HepG2 (cell line): ENCODE measurements at regions not wholly inside any gene's neighbourhood (a gene's known extent, or its start where the extent isn't known, plus 50 kb on each side); places are given as distances from the start of the nearest gene placed in this dataset.
A peak's percentile ranks its signal among the peaks of the same experiment; 100 is the strongest.

Source experiments
- ATAC-seq: fragments of 200-7000 bp; cut with Tn5 transposase; 3 replicates; pipeline ENCODE4 v1.9.1; 2020; ENCODE audit warnings: mild to moderate bottlenecking, moderate library complexity
- BruUV-seq: library from RNA; stranded (reverse); fragments of 400-500 nt; replicated peaks from 2 replicates; lab custom pipeline; 2021; lab: Mats Ljungman, UMichigan
- CTCF ChIA-PET: fragments of 300-600 bp; formaldehyde crosslinking; extraction: SDS; loops from one replicate; lab custom pipeline; 2021; ENCODE audit warnings: low total read pairs, inconsistent platforms, low intra/inter-chr PET ratio; lab: Yijun Ruan, JAX
- POLR2A ChIA-PET: fragments of 350-600 bp; sonication (Branson Sonifier 250); formaldehyde crosslinking; loops from one replicate; lab custom pipeline; 2020; ENCODE audit warnings: antibody characterized with exemption, inconsistent platforms; lab: Yijun Ruan, JAX
- DNase-seq: peaks from one replicate; pipeline ENCODE4 v3.0.0-alpha.2; 2015; ENCODE audit warnings: low spot score
- FAIRE-seq: peaks from 3 replicates; lab custom pipeline; 2011; peaks lifted over from hg19 to GRCh38; lab: Jason Lieb, UNC
- H2AFZ ChIP-seq: one replicate; pipeline ENCODE4 v1.6.1; 2011; ENCODE audit warnings: low read length, inconsistent platforms
- H3K27ac ChIP-seq: fragments of 300-600 bp; 3 replicates; pipeline ENCODE4 v1.8.0; 2011; ENCODE audit warnings: mixed run types, mild to moderate bottlenecking, mixed read lengths, low read length, inconsistent platforms; ENCODE audit not compliant: insufficient read depth; ENCODE audit errors: extremely low read length
- H3K27me3 ChIP-seq, 2 experiments: fragments of 200-600 bp in 1 of 2; 2 replicates in 1 of 2; 3 replicates in 1 of 2; pipeline versions ENCODE4 v1.6.0 to v1.8.0; 2011; ENCODE audit warnings: low read length in 2 of 2, mild to moderate bottlenecking in 2 of 2, moderate library complexity in 2 of 2, inconsistent platforms in 1 of 2; ENCODE audit not compliant: insufficient read depth in 2 of 2, control insufficient read depth in 1 of 2
- H3K36me3 ChIP-seq, 2 experiments: fragments of 200-600 bp in 1 of 2; replicated peaks in 1 of 2; 2 replicates in 1 of 2; 3 replicates in 1 of 2; pipeline versions ENCODE4 v1.5.1 to v1.8.0; 2011; ENCODE audit warnings: low read length in 2 of 2, inconsistent platforms in 1 of 2; ENCODE audit not compliant: insufficient read depth in 2 of 2, control insufficient read depth in 1 of 2
- H3K4me1 ChIP-seq: 2 replicates; pipeline ENCODE4 v1.5.1; 2012; ENCODE audit warnings: low read length, inconsistent platforms; ENCODE audit not compliant: insufficient read depth
- H3K4me2 ChIP-seq: 2 replicates; pipeline ENCODE4 v1.6.0; 2011; ENCODE audit warnings: low read depth, low read length, inconsistent platforms
- H3K4me3 ChIP-seq, 3 experiments: fragments of 200-600 bp in 1 of 3; sonication (generic), shearing (Covaris generic) in 1 of 3; replicated peaks in 1 of 3; 2 replicates each; pipeline ENCODE4 v1.5.1; 2011 to 2016; ENCODE audit warnings: low read length in 3 of 3, inconsistent platforms in 2 of 3, low read depth in 2 of 3, mild to moderate bottlenecking in 2 of 3, control low read depth in 1 of 3, mixed read lengths in 1 of 3; ENCODE audit not compliant: insufficient read depth in 1 of 3
- H3K79me2 ChIP-seq: one replicate; pipeline ENCODE4 v1.6.1; 2011; ENCODE audit warnings: low read length, inconsistent platforms; ENCODE audit not compliant: insufficient read depth
- H3K9ac ChIP-seq: 2 replicates; pipeline ENCODE4 v1.6.0; 2011; ENCODE audit warnings: mild to moderate bottlenecking, low read depth, low read length, inconsistent platforms; ENCODE audit not compliant: insufficient read depth
- H3K9me3 ChIP-seq: 2 replicates; pipeline ENCODE4 v1.5.1; 2012; ENCODE audit warnings: mild to moderate bottlenecking, low read length
- H4K20me1 ChIP-seq: 2 replicates; pipeline ENCODE4 v1.6.0; 2011; ENCODE audit warnings: inconsistent platforms, mild to moderate bottlenecking, low read length, moderate library complexity; ENCODE audit not compliant: insufficient read depth
- CBX1 ChIP-seq: IDR thresholded peaks from one replicate; pipeline ENCODE4 v1.6.1; 2016; ENCODE audit warnings: antibody characterized with exemption, low read depth
- EEA1 ChIP-seq: sonication (generic); formaldehyde crosslinking; IDR thresholded peaks from 2 replicates; pipeline ENCODE4 v1.5.1; 2020; ENCODE audit warnings: mild to moderate bottlenecking, missing genetic modification reagents, borderline replicate concordance
- FOSL2 ChIP-seq: sonication (generic); formaldehyde crosslinking; IDR thresholded peaks from 2 replicates; pipeline ENCODE4 v1.4.0; 2020; ENCODE audit warnings: missing genetic modification reagents
- ZNF230 ChIP-seq: sonication (generic); formaldehyde crosslinking; IDR thresholded peaks from 2 replicates; pipeline ENCODE4 v1.4.0; 2020; ENCODE audit warnings: mild to moderate bottlenecking, missing genetic modification reagents
- WGBS: methylation state at CpG from one replicate; pipeline ENCODE4 v1.1.6; 2017; ENCODE audit warnings: low lambda C conversion rate; 5-methylcytosine and 5-hydroxymethylcytosine counted together
- in situ Hi-C: cut with HindIII; loops from 2 replicates; pipeline ENCODE4 v1.10.0; 2017; ENCODE audit warnings: low pct_unique_long_range_greater_than_20kb; ENCODE audit not compliant: extremely low pct_ligation_motif_present
- intact Hi-C: fragments of 100-400 bp; cut with micrococcal nuclease; formaldehyde crosslinking; loops from one replicate; pipeline ENCODE4 v1.10.0; 2022; ENCODE audit not compliant: unreplicated experiment
- TF ChIP-seq, protein P1 (sequence below): sonication (generic); formaldehyde crosslinking; IDR thresholded peaks from 2 replicates; pipeline ENCODE4 v1.5.0; 2020; ENCODE audit warnings: mild to moderate bottlenecking, missing genetic modification reagents, borderline replicate concordance
- TF ChIP-seq, protein P2 (sequence below): sonication (generic); formaldehyde crosslinking; IDR thresholded peaks from 2 replicates; pipeline ENCODE4 v1.4.0; 2020; ENCODE audit warnings: mild to moderate bottlenecking, missing genetic modification reagents
- TF ChIP-seq, protein P3 (sequence below): sonication (generic); formaldehyde crosslinking; IDR thresholded peaks from 2 replicates; pipeline ENCODE4 v1.4.0; 2020; ENCODE audit warnings: missing genetic modification reagents, low read depth, mild to moderate bottlenecking, borderline replicate concordance

DNA sequence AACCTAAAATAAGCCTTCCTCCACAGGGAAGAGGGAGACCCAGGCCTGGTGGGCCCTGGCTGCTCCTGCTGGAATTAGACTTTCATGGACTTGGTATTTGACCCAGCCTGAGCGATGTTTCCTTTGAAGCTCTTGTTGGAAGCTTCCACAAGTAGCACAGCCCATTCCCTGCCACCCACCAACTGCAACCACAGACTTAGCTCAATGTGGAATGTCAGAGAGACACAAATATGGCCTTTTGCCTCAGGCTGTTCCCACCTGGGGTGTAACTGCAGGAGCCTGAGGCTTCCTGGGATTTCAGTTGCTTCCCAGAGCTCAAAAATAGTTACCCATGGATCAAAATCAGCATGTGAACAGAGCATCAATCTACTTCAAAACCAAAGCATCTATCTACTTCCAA is 70.3 kb upstream of the LHFPL2 start (continued):
- TF ChIP-seq, protein P1, sequence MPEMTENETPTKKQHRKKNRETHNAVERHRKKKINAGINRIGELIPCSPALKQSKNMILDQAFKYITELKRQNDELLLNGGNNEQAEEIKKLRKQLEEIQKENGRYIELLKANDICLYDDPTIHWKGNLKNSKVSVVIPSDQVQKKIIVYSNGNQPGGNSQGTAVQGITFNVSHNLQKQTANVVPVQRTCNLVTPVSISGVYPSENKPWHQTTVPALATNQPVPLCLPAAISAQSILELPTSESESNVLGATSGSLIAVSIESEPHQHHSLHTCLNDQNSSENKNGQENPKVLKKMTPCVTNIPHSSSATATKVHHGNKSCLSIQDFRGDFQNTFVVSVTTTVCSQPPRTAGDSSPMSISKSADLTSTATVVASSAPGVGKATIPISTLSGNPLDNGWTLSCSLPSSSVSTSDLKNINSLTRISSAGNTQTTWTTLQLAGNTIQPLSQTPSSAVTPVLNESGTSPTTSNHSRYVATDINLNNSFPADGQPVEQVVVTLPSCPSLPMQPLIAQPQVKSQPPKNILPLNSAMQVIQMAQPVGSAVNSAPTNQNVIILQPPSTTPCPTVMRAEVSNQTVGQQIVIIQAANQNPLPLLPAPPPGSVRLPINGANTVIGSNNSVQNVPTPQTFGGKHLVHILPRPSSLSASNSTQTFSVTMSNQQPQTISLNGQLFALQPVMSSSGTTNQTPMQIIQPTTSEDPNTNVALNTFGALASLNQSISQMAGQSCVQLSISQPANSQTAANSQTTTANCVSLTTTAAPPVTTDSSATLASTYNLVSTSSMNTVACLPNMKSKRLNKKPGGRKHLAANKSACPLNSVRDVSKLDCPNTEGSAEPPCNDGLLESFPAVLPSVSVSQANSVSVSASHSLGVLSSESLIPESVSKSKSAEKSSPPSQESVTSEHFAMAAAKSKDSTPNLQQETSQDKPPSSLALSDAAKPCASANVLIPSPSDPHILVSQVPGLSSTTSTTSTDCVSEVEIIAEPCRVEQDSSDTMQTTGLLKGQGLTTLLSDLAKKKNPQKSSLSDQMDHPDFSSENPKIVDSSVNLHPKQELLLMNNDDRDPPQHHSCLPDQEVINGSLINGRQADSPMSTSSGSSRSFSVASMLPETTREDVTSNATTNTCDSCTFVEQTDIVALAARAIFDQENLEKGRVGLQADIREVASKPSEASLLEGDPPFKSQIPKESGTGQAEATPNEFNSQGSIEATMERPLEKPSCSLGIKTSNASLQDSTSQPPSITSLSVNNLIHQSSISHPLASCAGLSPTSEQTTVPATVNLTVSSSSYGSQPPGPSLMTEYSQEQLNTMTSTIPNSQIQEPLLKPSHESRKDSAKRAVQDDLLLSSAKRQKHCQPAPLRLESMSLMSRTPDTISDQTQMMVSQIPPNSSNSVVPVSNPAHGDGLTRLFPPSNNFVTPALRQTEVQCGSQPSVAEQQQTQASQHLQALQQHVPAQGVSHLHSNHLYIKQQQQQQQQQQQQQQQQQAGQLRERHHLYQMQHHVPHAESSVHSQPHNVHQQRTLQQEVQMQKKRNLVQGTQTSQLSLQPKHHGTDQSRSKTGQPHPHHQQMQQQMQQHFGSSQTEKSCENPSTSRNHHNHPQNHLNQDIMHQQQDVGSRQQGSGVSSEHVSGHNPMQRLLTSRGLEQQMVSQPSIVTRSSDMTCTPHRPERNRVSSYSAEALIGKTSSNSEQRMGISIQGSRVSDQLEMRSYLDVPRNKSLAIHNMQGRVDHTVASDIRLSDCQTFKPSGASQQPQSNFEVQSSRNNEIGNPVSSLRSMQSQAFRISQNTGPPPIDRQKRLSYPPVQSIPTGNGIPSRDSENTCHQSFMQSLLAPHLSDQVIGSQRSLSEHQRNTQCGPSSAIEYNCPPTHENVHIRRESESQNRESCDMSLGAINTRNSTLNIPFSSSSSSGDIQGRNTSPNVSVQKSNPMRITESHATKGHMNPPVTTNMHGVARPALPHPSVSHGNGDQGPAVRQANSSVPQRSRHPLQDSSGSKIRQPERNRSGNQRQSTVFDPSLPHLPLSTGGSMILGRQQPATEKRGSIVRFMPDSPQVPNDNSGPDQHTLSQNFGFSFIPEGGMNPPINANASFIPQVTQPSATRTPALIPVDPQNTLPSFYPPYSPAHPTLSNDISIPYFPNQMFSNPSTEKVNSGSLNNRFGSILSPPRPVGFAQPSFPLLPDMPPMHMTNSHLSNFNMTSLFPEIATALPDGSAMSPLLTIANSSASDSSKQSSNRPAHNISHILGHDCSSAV (CRISPR knock-in tag): no peak
- no peak for TF ChIP-seq ZNF230 (CRISPR knock-in tag)

DNA sequence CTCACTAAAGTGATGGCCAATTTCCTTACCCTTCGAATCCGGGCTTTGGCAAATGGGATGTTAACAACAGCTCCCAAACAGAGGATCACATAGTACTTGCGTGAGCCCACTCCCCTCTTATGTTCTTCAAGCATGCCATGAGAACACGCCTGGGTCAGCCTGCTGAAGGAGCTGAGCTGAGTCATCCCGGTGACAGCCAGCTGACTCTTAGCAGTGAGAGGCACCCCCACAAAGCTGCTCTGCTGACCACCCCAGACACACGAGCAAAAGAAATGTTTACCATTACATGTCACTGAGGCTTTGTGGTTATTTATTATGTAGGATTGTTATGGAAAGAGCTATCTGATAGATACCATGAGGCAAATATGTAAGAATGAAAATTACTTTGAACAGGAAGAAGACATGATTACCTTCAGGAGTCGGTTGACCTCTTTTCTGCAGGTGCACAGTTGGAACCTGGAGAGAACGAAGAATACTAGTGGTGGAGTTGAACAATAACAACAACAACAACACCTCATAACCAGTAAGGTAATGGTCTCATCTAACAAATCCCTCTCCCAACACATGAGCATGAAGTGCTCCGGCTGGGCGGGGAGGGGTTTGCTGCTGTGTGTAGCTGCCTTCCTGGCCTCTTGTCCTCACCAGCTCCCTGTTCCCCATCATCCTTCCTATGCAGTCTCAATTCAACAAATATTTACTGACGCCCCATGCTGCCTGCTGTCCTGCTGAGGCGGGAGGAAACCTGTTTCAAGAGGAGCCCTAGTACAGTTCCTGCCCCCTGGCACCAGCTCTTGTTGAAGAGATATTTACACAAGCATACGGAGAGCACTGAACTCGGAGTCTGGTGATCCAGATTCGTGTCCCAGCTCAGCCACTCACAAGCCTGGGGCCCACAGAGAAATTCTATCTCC is 69.4 kb upstream of the LHFPL2 start:
- ATAC-seq (no peak; the same call in 1 of the 3 replicates), FAIRE-seq (no peak), DNase-seq (no peak)
- no peak overlapping the region for H3K9ac ChIP-seq
- CTCF ChIA-PET: no interaction called here
- 22% methylated on average over 15 of the region's 15 CpGs for WGBS
- POLR2A ChIA-PET: interaction anchor here (1.9 kb wide), 1 partner anchor 8 kb away, joined by 5 read pairs; no protein-coding TSS in a partner anchor
- no peaks in the 10 kb centered on the region for H3K79me2 ChIP-seq
- no peaks in the 10 kb centered on the region for H3K27me3 ChIP-seq
- no TSS peak for BruUV-seq
- peak; percentile 31; the same call in 1 of the 2 replicates for TF ChIP-seq FOSL2 (CRISPR knock-in tag)
- TF ChIP-seq, protein P2, sequence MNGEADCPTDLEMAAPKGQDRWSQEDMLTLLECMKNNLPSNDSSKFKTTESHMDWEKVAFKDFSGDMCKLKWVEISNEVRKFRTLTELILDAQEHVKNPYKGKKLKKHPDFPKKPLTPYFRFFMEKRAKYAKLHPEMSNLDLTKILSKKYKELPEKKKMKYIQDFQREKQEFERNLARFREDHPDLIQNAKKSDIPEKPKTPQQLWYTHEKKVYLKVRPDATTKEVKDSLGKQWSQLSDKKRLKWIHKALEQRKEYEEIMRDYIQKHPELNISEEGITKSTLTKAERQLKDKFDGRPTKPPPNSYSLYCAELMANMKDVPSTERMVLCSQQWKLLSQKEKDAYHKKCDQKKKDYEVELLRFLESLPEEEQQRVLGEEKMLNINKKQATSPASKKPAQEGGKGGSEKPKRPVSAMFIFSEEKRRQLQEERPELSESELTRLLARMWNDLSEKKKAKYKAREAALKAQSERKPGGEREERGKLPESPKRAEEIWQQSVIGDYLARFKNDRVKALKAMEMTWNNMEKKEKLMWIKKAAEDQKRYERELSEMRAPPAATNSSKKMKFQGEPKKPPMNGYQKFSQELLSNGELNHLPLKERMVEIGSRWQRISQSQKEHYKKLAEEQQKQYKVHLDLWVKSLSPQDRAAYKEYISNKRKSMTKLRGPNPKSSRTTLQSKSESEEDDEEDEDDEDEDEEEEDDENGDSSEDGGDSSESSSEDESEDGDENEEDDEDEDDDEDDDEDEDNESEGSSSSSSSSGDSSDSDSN (CRISPR knock-in tag): 0 out of 2 replicates have a peak, but pooled peaks have one; percentile 21
- TF ChIP-seq CBX1: no peak
- TF ChIP-seq, protein P3, sequence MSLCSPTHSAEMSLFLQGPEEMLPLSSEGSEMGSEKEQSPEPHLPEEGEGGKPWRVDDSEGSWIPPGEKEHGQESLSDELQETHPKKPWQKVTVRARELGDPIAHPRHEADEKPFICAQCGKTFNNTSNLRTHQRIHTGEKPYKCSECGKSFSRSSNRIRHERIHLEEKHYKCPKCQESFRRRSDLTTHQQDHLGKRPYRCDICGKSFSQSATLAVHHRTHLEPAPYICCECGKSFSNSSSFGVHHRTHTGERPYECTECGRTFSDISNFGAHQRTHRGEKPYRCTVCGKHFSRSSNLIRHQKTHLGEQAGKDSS: peak; percentile 85
- no peak for TF ChIP-seq EEA1 (CRISPR knock-in tag)
- no peak overlapping the region for H3K4me3 ChIP-seq
- H3K4me1 ChIP-seq: peaks cover 51% of the 10 kb centered on the region
- H3K27ac ChIP-seq: no peak overlapping the region
- H4K20me1 ChIP-seq: no peaks in the 10 kb centered on the region
- H3K9me3 ChIP-seq: no peaks in the 10 kb centered on the region
- in situ Hi-C loops: no loop called here
- H3K4me2 ChIP-seq: peak overlapping the region; percentile 37
- intact Hi-C loops: no loop called here
- no peak overlapping the region for H2AFZ ChIP-seq
- no peaks in the 10 kb centered on the region for H3K36me3 ChIP-seq
